B cell (primary cell): ENCODE measurements at regions not wholly inside any gene's neighbourhood (a gene's known extent, or its start where the extent isn't known, plus 50 kb on each side); places are given as distances from the start of the nearest gene placed in this dataset.

Experiments
- ATAC-seq: fragments of 200-7000 bp; cut with Tn5 transposase; one replicate; pipeline ENCODE4 v1.10.0; 2021; ENCODE audit warnings: low read depth, mild to moderate bottlenecking, moderate number of reproducible peaks, moderate library complexity
- CTCF ChIA-PET: fragments of 350-600 bp; sonication (Branson Sonifier 250); formaldehyde crosslinking; loops from one replicate; lab custom pipeline; 2021; ENCODE audit warnings: antibody characterized with exemption, inconsistent platforms; lab: Charles Lee
- POLR2A ChIA-PET: fragments of 350-600 bp; sonication (Branson Sonifier 250); formaldehyde crosslinking; loops from one replicate; lab custom pipeline; 2021; ENCODE audit warnings: antibody characterized with exemption; lab: Charles Lee
- DNase-seq: peaks from one replicate; pipeline ENCODE4 v3.0.0; 2013
- H2AFZ ChIP-seq: 2 replicates; pipeline ENCODE4 v1.6.1; 2012; ENCODE audit warnings: mild to moderate bottlenecking, low read depth, low read length; ENCODE audit not compliant: insufficient read depth, poor library complexity, severe bottlenecking
- H3K27ac ChIP-seq, 2 donors: 1 replicate in 1 of 2; 2 replicates in 1 of 2; pipeline ENCODE4 v1.5.1; 2012 to 2013; ENCODE audit warnings: low read length in 2 of 2, mild to moderate bottlenecking in 2 of 2, moderate library complexity in 1 of 2
- H3K27me3 ChIP-seq, 4 experiments: fragments of 200-600 bp in 1 of 4; sonication (generic) in 1 of 4; replicated peaks in 1 of 4; 1 replicate in 2 of 4; 2 replicates in 2 of 4; pipeline versions ENCODE4 v1.6.1 to v1.7.0; 2013 to 2016; ENCODE audit warnings: low read length in 3 of 4, mild to moderate bottlenecking in 2 of 4, mixed read lengths in 1 of 4, moderate library complexity in 1 of 4; ENCODE audit not compliant: insufficient read depth in 4 of 4, control insufficient read depth in 3 of 4; ENCODE audit errors: control extremely low read depth in 1 of 4
- H3K36me3 ChIP-seq, 2 experiments: replicated peaks in 1 of 2; 1 replicate in 1 of 2; 2 replicates in 1 of 2; pipeline versions ENCODE4 v1.6.1 to v1.7.1; 2013; ENCODE audit warnings: low read length in 1 of 2; ENCODE audit not compliant: insufficient read depth in 2 of 2, control insufficient read depth in 1 of 2; ENCODE audit errors: control extremely low read depth in 1 of 2, extremely low read depth in 1 of 2
- H3K4me1 ChIP-seq, 2 donors: fragments of 200-600 bp in 1 of 2; sonication (generic) in 1 of 2; 1 replicate in 1 of 2; 2 replicates in 1 of 2; pipeline versions ENCODE4 v1.5.1 to v1.6.1; 2013 to 2017; ENCODE audit warnings: low read length in 2 of 2; ENCODE audit not compliant: control insufficient read depth in 2 of 2, insufficient read depth in 2 of 2
- H3K4me2 ChIP-seq: replicated peaks from 2 replicates; pipeline ENCODE3; 2012; ENCODE audit warnings: mild to moderate bottlenecking, low read depth, low read length; ENCODE audit not compliant: poor library complexity, severe bottlenecking
- H3K4me3 ChIP-seq, 5 experiments: fragments of 200-600 bp in 1 of 5; sonication (generic) in 1 of 5; 1 replicate in 3 of 5; 2 replicates in 2 of 5; pipeline versions ENCODE4 v1.5.1 to v1.7.0; 2011 to 2016; ENCODE audit warnings: low read length in 4 of 5, mild to moderate bottlenecking in 4 of 5, low read depth in 2 of 5, control low read depth in 1 of 5, moderate library complexity in 1 of 5; ENCODE audit not compliant: insufficient read depth in 1 of 5; ENCODE audit errors: control extremely low read depth in 1 of 5, extremely low read depth in 1 of 5
- H3K79me2 ChIP-seq: fragments of 200-600 bp; sonication (generic); one replicate; pipeline ENCODE4 v1.6.0; 2016; ENCODE audit warnings: low read length; ENCODE audit not compliant: control insufficient read depth, insufficient read depth
- H3K9ac ChIP-seq: fragments of 200-600 bp; sonication (generic); 2 replicates; pipeline ENCODE4 v1.6.1; 2017; ENCODE audit warnings: mild to moderate bottlenecking, low read length, moderate library complexity
- H3K9me3 ChIP-seq, 3 donors: one replicate each; pipeline versions ENCODE4 v1.6.1 to v1.7.1; 2013; ENCODE audit warnings: low read length in 2 of 3; ENCODE audit not compliant: control insufficient read depth in 2 of 3, insufficient read depth in 1 of 3; ENCODE audit errors: control extremely low read depth in 1 of 3
- H4K20me1 ChIP-seq: 2 replicates; pipeline ENCODE4 v1.6.0; 2012; ENCODE audit warnings: mild to moderate bottlenecking, low read length; ENCODE audit not compliant: insufficient read depth, control insufficient read depth, poor library complexity, severe bottlenecking
- H3K27ac Mint-ChIP-seq: one replicate; pipeline ENCODE4 v1.8.0; 2021; ENCODE audit warnings: mixed read lengths
- H3K27me3 Mint-ChIP-seq: one replicate; pipeline ENCODE4 v1.8.0; 2021; ENCODE audit warnings: mixed read lengths
- H3K4me1 Mint-ChIP-seq: one replicate; pipeline ENCODE4 v1.8.0; 2021; ENCODE audit warnings: mixed read lengths
- H3K4me3 Mint-ChIP-seq: one replicate; pipeline ENCODE4 v1.8.0; 2021; ENCODE audit warnings: mixed read lengths
- H3K9me3 Mint-ChIP-seq: one replicate; pipeline ENCODE4 v1.8.0; 2022; ENCODE audit warnings: mixed read lengths; ENCODE audit not compliant: insufficient read depth
- CTCF ChIP-seq: fragments of 200-600 bp; IDR thresholded peaks from one replicate; pipeline ENCODE4 v1.8.0; 2022; ENCODE audit warnings: antibody characterized with exemption, mild to moderate bottlenecking
- EZH2 ChIP-seq: IDR thresholded peaks from 2 replicates; pipeline ENCODE4 v1.6.1; 2012; ENCODE audit warnings: borderline replicate concordance, low read depth, mild to moderate bottlenecking, moderate library complexity, low read length; ENCODE audit not compliant: insufficient read depth, poor library complexity, severe bottlenecking
- WGBS: methylation state at CpG from one replicate; pipeline ENCODE4 v1.1.5; 2013; ENCODE audit warnings: missing lambda C conversion rate; ENCODE audit not compliant: insufficient coverage; 5-methylcytosine and 5-hydroxymethylcytosine counted together
- intact Hi-C: fragments of 100-400 bp; cut with micrococcal nuclease; formaldehyde crosslinking; loops from one replicate; pipeline ENCODE4 v1.10.0; 2022

GRCh38 chr2:191593622-191594385 lies 84.1 kb upstream of the NABP1 start:
- Histone ChIP-seq H3K9me3 (peaks cover 0 to 10% (median 5%) of the 10 kb centered on the region in 3 donors), H3K4me3 (no peak overlapping the region), H3K4me1 (no peaks in the 10 kb centered on the region), H3K79me2 (no peaks in the 10 kb centered on the region), H3K9ac (no peak overlapping the region), H3K27ac (no peak overlapping the region), H2AFZ (no peak overlapping the region), H3K4me2 (no peak overlapping the region), H3K27me3 (no peaks in the 10 kb centered on the region), H3K36me3 (no peaks in the 10 kb centered on the region), H4K20me1 (no peaks in the 10 kb centered on the region)
- DNase-seq (no peak), ATAC-seq (no peak)
- POLR2A ChIA-PET, result no interaction called here
- no peaks in the 10 kb centered on the region for H3K4me1 Mint-ChIP-seq
- TF ChIP-seq EZH2, result no peak
- no peak for TF ChIP-seq CTCF
- H3K27ac Mint-ChIP-seq, result no peak overlapping the region
- no peaks in the 10 kb centered on the region for H3K9me3 Mint-ChIP-seq
- no peak overlapping the region for H3K4me3 Mint-ChIP-seq
- intact Hi-C loops, result no loop called here
- CTCF ChIA-PET, result no interaction called here
- no peaks in the 10 kb centered on the region for H3K27me3 Mint-ChIP-seq
- WGBS, result 56% methylated on average over 3 of the region's 5 CpGs

GRCh38 chr2:191597186-191597751 lies 80.7 kb upstream of the NABP1 start:
- 95% methylated on average over 3 of the region's 9 CpGs for WGBS
- H3K9me3 Mint-ChIP-seq, result no peaks in the 10 kb centered on the region
- no peak overlapping the region for H3K4me3 Mint-ChIP-seq
- ATAC-seq (no peak), DNase-seq (no peak)
- H3K79me2 ChIP-seq, result no peaks in the 10 kb centered on the region
- H3K36me3 ChIP-seq, result no peaks in the 10 kb centered on the region
- peaks cover 0 to 6% (median under 1%) of the 10 kb centered on the region in 3 donors for H3K9me3 ChIP-seq
- H3K27ac ChIP-seq, result no peak overlapping the region
- no peak overlapping the region for H2AFZ ChIP-seq
- intact Hi-C loops, result no loop called here
- H3K27me3 ChIP-seq, result no peaks in the 10 kb centered on the region
- H4K20me1 ChIP-seq, result no peaks in the 10 kb centered on the region
- no peak overlapping the region for H3K4me3 ChIP-seq
- no peak overlapping the region for H3K9ac ChIP-seq
- peaks cover 13% of the 10 kb centered on the region for H3K27me3 Mint-ChIP-seq
- ChIA-PET POLR2A (no interaction called here), CTCF (interaction anchor here (1.3 kb wide), 1 partner anchor 94 kb away, joined by 3 read pairs; no protein-coding TSS in a partner anchor)
- no peaks in the 10 kb centered on the region for H3K4me1 ChIP-seq
- H3K27ac Mint-ChIP-seq, result no peak overlapping the region
- H3K4me1 Mint-ChIP-seq, result no peaks in the 10 kb centered on the region
- TF ChIP-seq CTCF (no peak), EZH2 (no peak)
- no peak overlapping the region for H3K4me2 ChIP-seq
